Stimulated activated CD4-positive, alpha-beta T cell treated with anti-CD3 and anti-CD28 coated beads, Interleukin-4, amount 100 ng/mL, for 24 hours (primary cell): ENCODE measurements at regions not wholly inside any gene's neighbourhood (a gene's known extent, or its start where the extent isn't known, plus 50 kb on each side); places are given as distances from the start of the nearest gene placed in this dataset.

Source experiments
- DNase-seq: peaks from one replicate; pipeline ENCODE4 v3.0.0-alpha.2; 2020

- DNase-seq, result no peak
These were observed 352.5 kb upstream of the TSHZ2 start for GRCh38 chr20:52619671-52620070.

- no peak for DNase-seq
These were observed 353.1 kb upstream of the TSHZ2 start for GRCh38 chr20:52619101-52619500.

- no peak for DNase-seq
These were observed 355.5 kb upstream of the TSHZ2 start for GRCh38 chr20:52616629-52617028.

- DNase-seq, result no peak
These were observed 357.9 kb upstream of the TSHZ2 start for GRCh38 chr20:52614051-52614863.

- DNase-seq, result no peak
These were observed 360.0 kb upstream of the TSHZ2 start for GRCh38 chr20:52612046-52612632.

- DNase-seq, result no peak
These were observed 361.4 kb upstream of the TSHZ2 start for GRCh38 chr20:52610749-52611148.

- no peak for DNase-seq
These were observed 370.7 kb upstream of the TSHZ2 start for GRCh38 chr20:52601295-52601971.

- DNase-seq, result no peak
These were observed 375.9 kb upstream of the TSHZ2 start for GRCh38 chr20:52596256-52596655.

- no peak for DNase-seq
These were observed 376.6 kb upstream of the TSHZ2 start for GRCh38 chr20:52595518-52595917.

- no peak for DNase-seq
These were observed 378.5 kb upstream of the TSHZ2 start for GRCh38 chr20:52593654-52594053.

- DNase-seq, result no peak
These were observed 379.6 kb upstream of the TSHZ2 start for GRCh38 chr20:52592567-52592966.

- no peak for DNase-seq
These were observed 382.1 kb upstream of the TSHZ2 start for GRCh38 chr20:52590100-52590499.

- no peak for DNase-seq
These were observed 382.8 kb upstream of the TSHZ2 start for GRCh38 chr20:52589251-52589812.

GRCh38 chr20:52586660-52587059, 385.5 kb upstream of the TSHZ2 start:
- no peak for DNase-seq

GRCh38 chr20:52585333-52585732, 386.8 kb upstream of the TSHZ2 start:
- no peak for DNase-seq

- DNase-seq, result no peak
These were observed 387.0 kb upstream of the ZFP64 start for GRCh38 chr20:52578559-52578958.

- no peak for DNase-seq
These were observed 386.1 kb upstream of the ZFP64 start for GRCh38 chr20:52577696-52578095.

- DNase-seq, result no peak
These were observed 381.1 kb upstream of the ZFP64 start for GRCh38 chr20:52572687-52573086.

- no peak for DNase-seq
These were observed 377.6 kb upstream of the ZFP64 start for GRCh38 chr20:52569201-52569600.

GRCh38 chr20:52565614-52566013, 374.0 kb upstream of the ZFP64 start:
- no peak for DNase-seq

GRCh38 chr20:52564594-52564993, 373.0 kb upstream of the ZFP64 start:
- DNase-seq, result no peak

GRCh38 chr20:52552181-52552872, 360.7 kb upstream of the ZFP64 start:
- no peak for DNase-seq

GRCh38 chr20:52542131-52542530, 350.6 kb upstream of the ZFP64 start:
- no peak for DNase-seq
